NCI-H1092 treated with DMSO at 0.1 percent for 48 hours (cell line): ENCODE measurements at regions not wholly inside any gene's neighbourhood (a gene's known extent, or its start where the extent isn't known, plus 50 kb on each side); places are given as distances from the start of the nearest gene placed in this dataset.
A peak's percentile ranks its signal among the peaks of the same experiment; 100 is the strongest.

Source experiments
- DNase-seq: peaks from one replicate; lab custom pipeline; 2025; lab: John Stamatoyannopoulos, UW

DNA sequence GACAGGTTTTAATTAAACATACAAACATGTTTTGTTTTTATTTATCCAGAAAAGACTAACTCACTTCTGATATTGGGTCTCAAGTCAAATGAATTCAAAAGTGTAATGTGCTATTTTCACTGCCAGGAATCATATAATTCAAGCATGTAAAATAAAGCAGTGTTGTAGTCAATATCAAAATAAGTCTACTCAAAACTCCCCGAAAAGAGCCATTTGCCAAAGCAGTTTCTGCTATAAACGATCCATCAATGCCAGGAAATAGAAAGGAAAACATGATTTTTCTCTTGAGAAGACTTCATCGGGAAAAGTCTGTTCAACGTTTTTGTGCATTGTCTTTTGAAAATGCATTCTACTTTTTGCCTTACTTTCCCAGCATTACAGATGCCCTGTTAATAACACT lies 633.3 kb downstream of the FAT4 start:
- no peak for DNase-seq

DNA sequence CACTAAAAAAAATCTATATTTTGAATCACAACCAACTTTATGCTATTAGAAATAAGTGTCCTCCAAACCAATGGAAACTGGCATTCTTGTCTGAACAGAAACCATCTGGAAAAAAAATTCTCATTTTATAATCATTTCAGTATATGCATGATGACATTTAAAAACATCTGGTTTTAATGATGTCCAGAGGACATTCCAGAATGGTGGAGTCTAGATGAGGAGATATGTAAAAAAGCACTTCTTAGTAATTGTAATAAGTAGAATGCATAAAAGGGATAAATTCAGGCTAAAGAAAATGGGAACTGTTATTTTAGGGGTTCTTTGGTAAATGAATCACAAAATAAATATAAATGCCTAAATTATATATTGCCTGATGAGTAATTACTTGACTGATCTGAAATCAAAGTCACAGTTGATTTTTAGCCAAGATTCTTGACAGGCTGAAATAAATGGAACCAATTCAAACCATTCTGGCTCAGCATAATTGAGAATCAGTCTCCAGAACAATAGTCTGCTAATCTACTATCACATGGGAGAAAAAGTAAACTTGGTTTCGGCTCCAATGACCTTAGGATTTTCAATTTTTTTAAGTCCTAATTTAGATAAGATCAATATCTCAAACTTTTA lies 636.6 kb downstream of the FAT4 start:
- DNase-seq = no peak

GRCh38 chr4:125952631-125953030 lies 637.9 kb downstream of the FAT4 start:
- no peak for DNase-seq

DNA sequence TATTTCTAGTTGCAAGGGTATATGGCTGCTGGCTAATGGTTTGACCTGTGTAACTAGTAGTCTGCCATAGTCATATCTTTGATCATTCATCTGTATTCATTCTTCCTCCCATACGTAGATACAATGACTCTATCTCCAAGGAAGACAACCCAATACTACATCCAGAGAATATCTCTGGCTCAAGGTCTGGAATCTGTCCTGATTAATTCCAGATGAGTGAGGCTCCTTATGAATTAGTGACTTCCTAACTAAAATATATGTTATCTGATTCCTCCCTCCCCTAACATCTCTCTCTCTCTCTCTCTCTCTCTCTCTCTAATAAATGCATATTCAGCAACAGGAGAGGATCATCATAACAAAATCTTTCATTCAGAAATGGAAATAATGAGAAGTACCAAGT lies 641.5 kb downstream of the FAT4 start:
- DNase-seq = no peak

DNA sequence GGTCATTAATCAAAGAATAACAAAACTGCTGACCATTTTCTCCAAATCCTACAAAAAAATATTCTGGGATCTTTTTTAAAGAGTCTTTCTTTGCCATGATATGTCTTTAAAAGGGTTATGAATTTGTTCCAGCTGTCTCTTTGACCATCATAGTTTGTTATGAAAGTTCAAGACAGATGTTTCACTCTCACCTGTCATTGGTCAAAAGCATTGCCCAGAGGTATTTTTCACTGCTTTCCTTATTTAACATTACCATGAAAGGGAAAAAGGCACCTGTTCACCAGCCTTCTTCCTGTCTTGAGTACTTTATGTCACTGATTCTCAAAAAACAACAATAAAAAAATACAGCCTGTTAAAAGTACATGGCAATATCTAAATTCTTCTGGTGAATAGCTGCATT lies 643.8 kb downstream of the FAT4 start:
- no peak for DNase-seq

GRCh38 chr4:125961626-125962025 lies 646.9 kb downstream of the FAT4 start:
- DNase-seq = no peak

DNA sequence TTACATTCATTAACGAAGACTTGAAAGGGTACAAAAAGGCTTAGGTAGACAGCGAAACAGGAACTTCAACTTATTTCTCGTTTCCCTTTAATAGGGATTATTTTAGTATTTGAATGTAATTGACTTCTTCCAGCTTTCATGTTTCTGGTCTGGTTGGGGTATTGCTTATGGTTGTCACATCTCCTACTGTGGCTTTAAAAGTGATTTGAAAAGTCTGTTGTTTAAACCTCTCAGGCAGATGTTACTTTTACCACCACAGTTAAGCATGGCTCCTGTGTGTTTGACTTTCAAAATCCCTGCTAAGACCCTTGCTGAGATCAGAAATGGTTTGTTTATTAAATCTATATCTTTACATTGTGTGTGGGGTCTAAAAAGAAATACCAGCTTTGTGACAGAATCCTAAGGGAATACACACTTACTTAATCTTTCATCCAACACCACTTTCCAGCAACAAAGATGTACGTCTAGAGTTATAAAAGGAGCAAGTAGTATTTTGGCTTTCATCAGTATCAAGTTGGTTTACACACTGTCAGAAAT lies 661.2 kb downstream of the FAT4 start:
- no peak for DNase-seq

- no peak for DNase-seq
Observed at GRCh38 chr4:125979950-125980349, 665.2 kb downstream of the FAT4 start.

DNA sequence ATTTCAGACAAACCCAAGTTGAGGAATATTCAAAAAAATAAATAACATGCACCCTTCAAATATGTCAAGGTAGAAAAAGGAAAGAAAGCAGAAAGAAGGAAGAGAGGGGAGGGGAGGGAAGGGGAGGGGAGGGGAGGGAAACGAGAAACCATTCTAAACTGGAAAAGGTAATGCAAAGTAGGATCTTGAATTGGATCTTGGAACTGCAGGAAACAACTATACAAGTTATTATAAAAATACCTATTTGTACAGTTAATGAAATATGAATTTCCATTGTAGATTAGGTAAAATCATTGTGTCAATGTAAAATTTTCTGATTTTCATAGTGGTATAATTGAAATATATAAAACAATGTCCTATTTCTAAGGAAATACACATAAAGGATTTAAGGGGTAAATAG lies 668.4 kb downstream of the FAT4 start:
- peak; percentile 2 for DNase-seq

GRCh38 chr4:125985856-125986255 lies 671.1 kb downstream of the FAT4 start:
- no peak for DNase-seq

GRCh38 chr4:125986307-125986706 lies 671.6 kb downstream of the FAT4 start:
- no peak for DNase-seq

DNA sequence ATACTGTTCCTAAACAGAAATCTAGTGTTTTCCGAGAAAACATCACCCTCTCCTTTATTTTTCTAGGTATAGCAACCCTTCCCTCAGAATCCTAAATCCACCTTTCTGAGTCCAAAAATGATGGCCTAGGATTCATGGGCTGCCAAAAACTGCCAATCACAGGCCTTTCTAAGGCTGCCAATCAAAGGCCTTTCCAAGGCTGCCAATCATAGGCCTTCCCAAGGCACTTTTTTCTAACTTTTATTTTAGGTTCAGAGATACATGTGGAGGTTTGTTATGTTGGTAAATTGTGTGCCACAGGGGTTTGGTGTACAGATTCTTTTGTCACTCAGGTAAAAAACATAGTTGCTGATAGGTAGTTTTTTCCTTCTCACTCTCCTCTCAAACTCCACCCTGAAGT lies 673.7 kb downstream of the FAT4 start:
- no peak for DNase-seq

DNA sequence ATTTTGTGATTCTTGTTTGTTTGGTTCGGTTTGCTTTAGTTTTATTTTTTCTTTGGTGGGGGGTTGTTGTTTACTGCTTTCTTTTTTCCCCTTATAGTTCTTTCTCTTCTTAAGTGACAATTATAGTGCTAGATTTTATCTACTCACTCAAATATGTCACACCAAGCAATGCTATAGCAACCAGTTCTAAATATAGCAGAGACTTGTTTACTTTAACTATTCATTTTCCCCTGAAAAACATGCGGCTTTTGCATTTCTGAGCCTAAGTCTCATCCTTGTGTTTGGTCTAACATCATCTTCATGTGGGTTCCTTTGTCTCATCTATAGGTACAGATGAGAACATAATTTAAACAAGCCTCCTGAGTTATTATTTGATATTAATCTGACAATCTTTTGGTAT lies 676.6 kb downstream of the FAT4 start:
- no peak for DNase-seq

DNA sequence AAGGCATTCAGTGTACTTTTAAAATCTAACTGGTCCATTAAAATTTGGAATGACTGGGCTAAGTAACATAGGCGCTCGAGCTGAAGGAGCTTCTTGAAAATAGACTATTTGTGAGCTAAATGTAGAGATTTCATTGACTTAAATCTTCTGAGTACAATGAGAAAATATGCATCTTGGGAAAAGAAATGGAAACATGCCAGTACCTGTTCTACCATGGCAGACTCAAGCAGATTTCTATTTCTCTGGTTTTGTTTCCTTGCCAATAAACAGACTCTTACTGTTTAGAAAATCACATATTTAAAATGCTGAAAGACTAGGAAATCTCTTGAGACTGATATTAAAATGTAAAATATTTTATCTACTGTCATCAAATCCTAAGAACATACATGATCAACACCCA lies 678.1 kb downstream of the FAT4 start:
- DNase-seq = no peak

DNA sequence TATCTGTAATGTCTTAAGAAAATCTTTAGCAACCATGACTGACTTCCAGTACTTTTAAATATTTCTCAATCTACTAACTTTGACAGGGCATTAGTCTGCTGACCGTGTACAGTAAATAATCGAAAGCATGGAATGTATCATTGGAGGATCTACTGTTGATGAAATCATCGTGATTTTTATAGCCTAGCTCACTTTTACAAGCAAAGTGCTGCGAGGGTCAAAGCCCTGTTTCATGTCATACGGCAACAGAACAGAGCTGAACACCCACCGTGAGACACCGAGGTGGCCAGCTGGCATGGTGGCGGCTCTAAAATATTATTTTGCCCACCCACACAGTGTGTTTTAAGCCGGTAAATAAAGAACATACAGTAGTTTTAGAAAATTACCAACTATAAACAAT lies 679.3 kb downstream of the FAT4 start:
- DNase-seq = no peak

DNA sequence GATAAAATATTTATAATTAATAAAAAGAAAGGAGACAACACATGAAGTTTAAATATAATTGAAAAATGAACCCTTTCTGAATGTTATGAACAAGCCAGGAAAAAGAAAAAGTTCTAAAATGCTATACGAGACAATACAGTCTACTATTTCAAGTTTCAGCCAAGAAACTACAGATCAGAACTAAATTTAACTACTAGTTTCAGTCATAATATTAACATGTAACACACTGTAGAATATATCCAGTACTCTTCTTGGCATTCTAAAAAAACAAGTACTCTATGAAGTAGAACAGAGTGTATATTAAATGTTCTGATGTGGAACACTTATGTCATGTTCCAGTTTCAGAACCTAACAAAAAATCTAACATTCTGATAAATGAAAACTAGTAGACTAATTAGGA lies 679.7 kb downstream of the FAT4 start:
- no peak for DNase-seq

DNA sequence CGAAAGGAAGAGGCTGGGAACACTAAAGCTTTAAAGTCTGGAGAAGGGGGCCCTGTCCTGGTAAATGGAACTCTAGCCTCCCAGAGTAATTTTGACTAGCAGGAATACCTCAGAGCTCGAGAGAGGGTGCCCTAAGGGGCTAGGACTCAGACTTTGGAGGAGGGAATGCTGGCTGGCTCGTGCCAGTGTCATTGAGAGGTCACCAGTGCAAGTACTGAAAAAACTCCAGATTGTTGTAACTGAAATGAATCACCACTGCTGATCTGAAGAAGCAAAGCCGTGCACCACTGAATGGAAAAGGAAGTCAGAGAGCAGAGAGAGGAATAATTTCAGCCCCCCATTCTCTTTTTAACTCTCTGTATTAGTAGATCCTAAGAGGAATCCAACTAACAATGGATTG lies 690.2 kb downstream of the FAT4 start:
- no peak for DNase-seq

DNA sequence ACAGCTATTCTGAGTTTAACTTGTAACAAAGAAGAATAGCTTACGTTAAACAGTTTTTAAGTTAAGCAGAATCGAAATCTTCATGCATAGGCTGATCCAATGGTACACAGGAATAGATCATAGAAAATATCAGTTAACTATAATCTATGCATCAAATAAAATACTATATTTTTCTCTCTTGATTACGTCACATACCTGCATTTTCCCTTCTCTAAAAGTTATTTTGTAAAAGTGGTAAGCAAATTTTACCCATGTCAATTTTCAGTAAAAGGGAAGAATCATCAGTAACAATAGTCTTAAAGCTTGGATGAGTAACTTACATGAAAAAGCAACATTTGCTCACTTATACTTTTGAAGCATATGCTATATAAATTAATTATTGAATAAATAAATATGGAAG lies 692.4 kb downstream of the FAT4 start:
- no peak for DNase-seq

DNA sequence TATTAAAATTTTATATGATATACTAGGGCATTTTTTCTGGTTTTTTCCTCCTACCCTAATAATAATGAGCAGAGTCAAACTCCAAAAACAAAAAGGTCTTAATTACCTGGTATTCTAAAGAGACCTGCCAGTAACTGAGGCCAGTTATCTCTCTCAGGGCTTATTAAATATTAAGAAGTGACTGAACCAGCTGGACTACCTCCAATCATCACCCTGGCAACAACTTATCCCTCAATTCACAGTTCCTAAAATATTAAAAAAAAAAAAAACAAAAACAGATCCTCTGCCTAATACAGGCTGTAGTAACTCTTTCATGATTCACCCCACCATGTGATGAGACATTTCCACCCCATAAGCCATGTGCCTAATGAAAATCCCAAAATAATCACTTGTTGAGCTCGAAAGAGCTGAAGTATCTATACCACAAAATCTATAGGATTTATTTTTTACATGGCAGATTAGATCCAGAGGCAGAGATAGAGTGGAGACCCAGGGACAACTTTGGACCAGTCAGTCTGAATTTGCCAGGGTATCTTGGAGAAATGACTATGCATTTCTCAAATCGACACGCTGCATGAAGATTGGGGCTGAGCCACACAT lies 698.0 kb downstream of the FAT4 start:
- DNase-seq = no peak

GRCh38 chr4:126018274-126018673 lies 703.5 kb downstream of the FAT4 start:
- DNase-seq = peak; percentile 35

DNA sequence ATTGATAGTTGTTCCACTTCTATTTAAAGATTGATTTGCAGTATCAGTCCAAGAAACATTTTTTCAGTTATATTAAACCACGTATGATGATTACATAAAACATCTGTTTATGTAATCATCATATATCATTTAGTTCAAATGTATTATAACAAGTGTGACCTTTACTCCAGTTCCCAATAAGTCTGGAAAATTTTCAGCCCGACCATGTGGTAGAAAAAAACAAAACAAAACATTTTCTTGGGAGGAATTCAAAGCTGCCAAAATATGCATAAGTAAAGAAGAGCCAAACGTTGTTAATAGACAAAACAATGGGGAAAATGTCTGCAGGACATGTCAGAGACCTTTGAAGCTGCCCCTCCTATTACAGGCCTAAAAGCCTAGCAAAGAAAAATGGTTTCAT lies 709.1 kb downstream of the FAT4 start:
- DNase-seq = no peak

GRCh38 chr4:126027601-126028000 lies 712.8 kb downstream of the FAT4 start:
- DNase-seq = no peak

- no peak for DNase-seq
Observed at GRCh38 chr4:126028876-126029275, 714.1 kb downstream of the FAT4 start.

DNA sequence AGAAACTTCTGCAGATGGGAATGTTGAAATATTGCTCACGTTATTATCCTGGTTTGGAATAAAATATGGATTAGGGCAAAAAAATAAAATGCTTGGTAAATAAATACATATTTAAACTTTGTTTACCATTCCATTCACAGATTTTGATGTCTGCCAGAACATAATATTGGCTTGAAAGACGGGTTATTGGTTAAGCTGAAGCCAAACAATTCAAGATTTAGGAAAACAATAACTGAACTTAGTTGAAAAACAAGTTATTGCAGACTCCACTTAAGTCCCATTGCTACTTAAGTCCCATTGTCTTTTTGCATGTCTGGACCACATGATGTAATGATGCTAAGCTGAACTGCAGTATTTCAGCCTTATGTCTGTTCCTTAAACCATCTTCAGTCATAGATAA lies 722.5 kb downstream of the FAT4 start:
- no peak for DNase-seq
